Glutamatergic neuron (in vitro differentiated cells): ENCODE measurements at regions not wholly inside any gene's neighbourhood (a gene's known extent, or its start where the extent isn't known, plus 50 kb on each side); places are given as distances from the start of the nearest gene placed in this dataset.
A peak's percentile ranks its signal among the peaks of the same experiment; 100 is the strongest.

Experiments
- DNase-seq: peaks from one replicate; pipeline ENCODE4 v3.0.0; 2022
- H3K27ac Mint-ChIP-seq: one replicate; pipeline ENCODE4 v1.8.0; 2020; ENCODE audit warnings: mild to moderate bottlenecking, mixed read lengths, inconsistent platforms; ENCODE audit not compliant: unreplicated experiment
- H3K27me3 Mint-ChIP-seq: one replicate; pipeline ENCODE4 v1.8.0; 2020; ENCODE audit warnings: mild to moderate bottlenecking, moderate library complexity, mixed read lengths, inconsistent platforms; ENCODE audit not compliant: unreplicated experiment
- H3K36me3 Mint-ChIP-seq: one replicate; pipeline ENCODE4 v1.8.0; 2020; ENCODE audit warnings: mild to moderate bottlenecking, mixed read lengths, inconsistent platforms; ENCODE audit not compliant: unreplicated experiment
- H3K4me1 Mint-ChIP-seq: one replicate; pipeline ENCODE4 v1.8.0; 2020; ENCODE audit warnings: mild to moderate bottlenecking, low read depth, mixed read lengths, inconsistent platforms; ENCODE audit not compliant: unreplicated experiment
- H3K4me3 Mint-ChIP-seq: one replicate; pipeline ENCODE4 v1.8.0; 2020; ENCODE audit warnings: mild to moderate bottlenecking, mixed read lengths, inconsistent platforms; ENCODE audit not compliant: unreplicated experiment
- H3K9me3 Mint-ChIP-seq: one replicate; pipeline ENCODE4 v1.8.0; 2020; ENCODE audit warnings: mild to moderate bottlenecking, moderate library complexity, mixed read lengths, inconsistent platforms; ENCODE audit not compliant: unreplicated experiment
- TF ChIP-seq, protein P1 (sequence below): fragments of 200-600 bp; sonication (generic); IDR thresholded peaks from one replicate; pipeline ENCODE4 v1.5.0; 2021; ENCODE audit not compliant: partially characterized antibody, unreplicated experiment

- Mint-ChIP-seq H3K4me3 (no peak overlapping the region), H3K36me3 (peaks cover 14% of the 10 kb centered on the region), H3K4me1 (peaks cover 7% of the 10 kb centered on the region), H3K9me3 (peaks cover 8% of the 10 kb centered on the region), H3K27me3 (peaks cover 3% of the 10 kb centered on the region), H3K27ac (no peak overlapping the region)
- TF ChIP-seq, protein P1, sequence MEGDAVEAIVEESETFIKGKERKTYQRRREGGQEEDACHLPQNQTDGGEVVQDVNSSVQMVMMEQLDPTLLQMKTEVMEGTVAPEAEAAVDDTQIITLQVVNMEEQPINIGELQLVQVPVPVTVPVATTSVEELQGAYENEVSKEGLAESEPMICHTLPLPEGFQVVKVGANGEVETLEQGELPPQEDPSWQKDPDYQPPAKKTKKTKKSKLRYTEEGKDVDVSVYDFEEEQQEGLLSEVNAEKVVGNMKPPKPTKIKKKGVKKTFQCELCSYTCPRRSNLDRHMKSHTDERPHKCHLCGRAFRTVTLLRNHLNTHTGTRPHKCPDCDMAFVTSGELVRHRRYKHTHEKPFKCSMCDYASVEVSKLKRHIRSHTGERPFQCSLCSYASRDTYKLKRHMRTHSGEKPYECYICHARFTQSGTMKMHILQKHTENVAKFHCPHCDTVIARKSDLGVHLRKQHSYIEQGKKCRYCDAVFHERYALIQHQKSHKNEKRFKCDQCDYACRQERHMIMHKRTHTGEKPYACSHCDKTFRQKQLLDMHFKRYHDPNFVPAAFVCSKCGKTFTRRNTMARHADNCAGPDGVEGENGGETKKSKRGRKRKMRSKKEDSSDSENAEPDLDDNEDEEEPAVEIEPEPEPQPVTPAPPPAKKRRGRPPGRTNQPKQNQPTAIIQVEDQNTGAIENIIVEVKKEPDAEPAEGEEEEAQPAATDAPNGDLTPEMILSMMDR = no peak
- no peak for DNase-seq
Measured at GRCh38 chr4:75126058-75126457, 193.1 kb downstream of the PARM1 start.

GRCh38 chr4:75122424-75123014 lies 189.6 kb downstream of the PARM1 start:
- Mint-ChIP-seq H3K9me3 (peaks cover 8% of the 10 kb centered on the region), H3K27me3 (peaks cover 3% of the 10 kb centered on the region), H3K4me3 (no peak overlapping the region), H3K27ac (no peak overlapping the region), H3K36me3 (peaks cover 27% of the 10 kb centered on the region), H3K4me1 (peaks cover 7% of the 10 kb centered on the region)
- TF ChIP-seq, protein P1 = no peak
- DNase-seq = no peak

DNA sequence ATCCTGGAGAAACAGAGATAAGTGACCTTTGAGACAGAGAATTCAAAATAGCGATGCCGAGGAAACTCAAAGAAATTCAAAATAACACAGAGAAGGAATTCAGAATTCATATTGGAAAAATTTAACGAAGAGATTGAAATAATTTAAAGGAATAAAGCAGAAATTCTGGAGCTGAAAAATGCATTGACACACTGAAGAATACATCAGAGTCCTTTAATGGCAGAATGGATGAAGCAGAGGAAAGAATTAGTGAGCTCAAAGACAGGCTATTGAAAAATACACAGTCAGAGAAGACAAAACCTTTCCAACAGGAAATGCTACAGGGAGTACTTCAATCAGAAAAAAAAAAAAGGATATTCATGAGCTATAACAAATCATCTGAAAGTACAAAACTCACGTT lies 185.8 kb downstream of the PARM1 start:
- TF ChIP-seq, protein P1 = no peak

DNA sequence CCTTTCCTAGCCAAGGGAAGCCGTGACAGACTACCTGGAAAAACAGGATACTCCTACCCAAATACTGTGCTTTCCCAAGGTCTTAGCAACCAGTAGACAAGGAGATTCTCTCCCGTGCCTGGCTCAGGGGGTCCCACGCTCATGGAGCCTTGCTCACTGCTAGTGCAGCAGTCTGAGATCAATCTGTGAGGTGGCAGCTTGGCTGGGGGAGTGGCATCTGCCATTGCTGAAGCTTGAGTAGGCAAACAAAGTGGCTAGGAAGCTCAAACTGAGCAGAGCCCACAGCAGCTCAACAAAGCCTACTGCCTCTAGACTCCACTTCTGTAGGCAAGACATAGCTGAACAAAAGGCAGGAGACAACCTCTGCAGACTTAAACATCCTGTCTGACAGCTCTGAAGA lies 177.1 kb downstream of the PARM1 start:
- DNase-seq = no peak
- Mint-ChIP-seq H3K27ac (no peak overlapping the region), H3K9me3 (peaks cover 13% of the 10 kb centered on the region), H3K4me1 (peaks cover 37% of the 10 kb centered on the region), H3K4me3 (no peak overlapping the region), H3K36me3 (peaks cover 16% of the 10 kb centered on the region), H3K27me3 (peaks cover 3% of the 10 kb centered on the region)
- TF ChIP-seq, protein P1 = no peak

More for the DNA sequence above, 185.8 kb downstream of the PARM1 start:
- peaks cover 3% of the 10 kb centered on the region for H3K27me3 Mint-ChIP-seq
- DNase-seq = no peak
- H3K9me3 Mint-ChIP-seq = peaks cover 10% of the 10 kb centered on the region
- H3K4me3 Mint-ChIP-seq = no peak overlapping the region
- H3K4me1 Mint-ChIP-seq = peaks cover 6% of the 10 kb centered on the region
- no peak overlapping the region for H3K27ac Mint-ChIP-seq
- H3K36me3 Mint-ChIP-seq = peaks cover 26% of the 10 kb centered on the region

DNA sequence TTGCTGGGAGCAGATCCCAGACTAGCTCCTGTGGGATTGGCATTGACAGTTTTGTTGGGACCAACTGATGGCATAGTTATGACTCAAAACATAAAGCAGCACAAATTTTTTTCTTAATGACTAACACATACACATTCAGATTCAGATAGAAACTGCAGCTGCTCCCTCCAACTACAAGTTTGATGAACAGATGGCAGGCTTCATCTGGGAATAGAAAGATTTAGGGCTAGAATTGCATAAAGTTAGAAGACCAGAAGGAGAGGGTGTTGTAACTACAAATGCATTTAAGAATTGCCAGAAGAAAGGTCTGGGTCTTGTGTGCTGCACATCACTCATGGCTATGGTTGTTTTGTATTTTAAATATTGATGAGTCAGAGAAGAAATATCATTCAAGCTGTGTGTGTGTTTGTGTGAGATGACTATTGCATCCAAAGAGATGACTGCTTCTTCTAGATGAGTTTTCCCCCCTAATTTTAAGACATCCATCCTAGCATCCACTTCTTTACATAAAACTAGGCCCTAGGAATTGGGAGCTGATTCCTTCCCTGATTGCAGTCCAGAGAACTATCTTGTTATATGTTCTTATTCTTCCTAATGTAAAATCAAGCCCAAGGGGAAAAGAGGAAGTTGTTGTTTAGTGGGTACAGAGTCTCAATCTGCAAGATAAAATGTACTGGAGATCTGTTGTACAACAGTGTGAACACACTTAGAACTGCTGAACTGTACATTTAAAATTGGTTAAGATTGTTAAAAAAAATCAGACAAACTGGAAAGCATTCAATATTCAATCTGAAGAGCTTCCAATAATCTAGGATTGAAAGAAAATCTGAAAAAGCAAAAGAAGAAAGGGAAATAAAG lies 175.1 kb downstream of the PARM1 start:
- H3K27me3 Mint-ChIP-seq = peaks cover 3% of the 10 kb centered on the region
- no peak for DNase-seq
- TF ChIP-seq, protein P1 = no peak
- H3K4me3 Mint-ChIP-seq = peak overlapping the region; percentile 31
- peaks cover 7% of the 10 kb centered on the region for H3K9me3 Mint-ChIP-seq
- H3K36me3 Mint-ChIP-seq = peaks cover 13% of the 10 kb centered on the region
- H3K4me1 Mint-ChIP-seq = peaks cover 37% of the 10 kb centered on the region
- H3K27ac Mint-ChIP-seq = peak overlapping the region; percentile 93
